ENCODE measurements at regions not wholly inside any gene's neighbourhood (a gene's known extent, or its start where the extent isn't known, plus 50 kb on each side); places are given as distances from the start of the nearest gene placed in this dataset.
A peak's percentile ranks its signal among the peaks of the same experiment; 100 is the strongest.

GRCh38 chr11:10942620-10943019, 84.8 kb upstream of the ZBED5 start:
- no peak for DNase-seq

DNA sequence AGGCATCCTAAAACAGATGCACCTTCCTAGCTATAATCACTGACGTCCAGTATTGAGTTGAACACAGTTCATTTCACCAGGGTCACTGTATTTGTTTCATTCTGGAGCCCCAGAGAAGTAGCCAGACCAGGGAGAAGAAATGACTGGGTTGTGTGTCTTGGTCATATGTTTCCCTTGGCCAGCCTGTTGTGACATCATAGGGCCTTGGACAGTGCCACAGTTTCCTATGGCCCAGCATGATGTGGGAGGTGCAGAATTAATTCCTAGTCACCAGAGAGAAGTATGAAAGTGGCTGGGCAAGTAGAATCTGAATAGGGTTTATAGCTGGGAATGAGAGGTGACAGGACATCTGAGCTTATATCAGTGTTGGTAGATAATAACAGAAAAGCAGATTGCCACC, 84.0 kb upstream of the ZBED5 start:
- no peak for DNase-seq

- DNase-seq: no peak
These were observed 83.6 kb upstream of the ZBED5 start for GRCh38 chr11:10941414-10941813.

GRCh38 chr11:10938650-10939387, 81.0 kb upstream of the ZBED5 start:
- DNase-seq: no peak

GRCh38 chr11:10938231-10938630, 80.4 kb upstream of the ZBED5 start:
- DNase-seq: no peak

- no peak for DNase-seq
These were observed 79.5 kb upstream of the ZBED5 start for GRCh38 chr11:10937385-10937771.

GRCh38 chr11:10936626-10937384, 79.0 kb upstream of the ZBED5 start:
- DNase-seq: no peak

DNA sequence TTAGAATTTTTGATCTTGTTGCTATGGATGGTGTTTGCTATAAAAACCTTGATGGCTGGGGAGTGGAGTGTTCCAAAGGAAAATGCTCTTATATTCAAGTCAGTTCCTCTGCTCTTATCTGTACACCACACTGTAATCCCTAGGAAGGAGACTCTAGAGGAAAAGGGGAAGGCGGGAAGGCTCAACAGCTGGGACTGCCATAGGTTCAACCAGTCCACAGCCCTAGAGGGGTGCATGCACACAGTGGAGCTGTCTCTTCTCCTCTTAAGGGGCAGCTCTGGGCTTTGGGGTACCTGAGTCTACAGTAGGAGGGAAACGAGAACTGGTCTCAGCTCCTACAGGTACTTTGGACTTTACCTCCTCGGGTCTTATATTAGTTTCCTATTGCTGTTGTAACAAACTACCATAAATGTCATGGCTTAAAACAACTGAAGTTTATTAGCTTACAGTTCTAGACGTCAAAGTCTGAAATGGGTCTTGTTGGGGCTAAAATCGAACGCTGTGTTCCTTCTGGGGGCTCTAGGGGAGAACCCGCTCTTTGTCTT, 77.2 kb upstream of the ZBED5 start:
- no peak for DNase-seq

- DNase-seq: no peak
These were observed 76.5 kb upstream of the ZBED5 start for GRCh38 chr11:10934293-10934860.

GRCh38 chr11:10933455-10934292, 75.8 kb upstream of the ZBED5 start:
- DNase-seq: peak; percentile 51 to 74 (median 56)

DNA sequence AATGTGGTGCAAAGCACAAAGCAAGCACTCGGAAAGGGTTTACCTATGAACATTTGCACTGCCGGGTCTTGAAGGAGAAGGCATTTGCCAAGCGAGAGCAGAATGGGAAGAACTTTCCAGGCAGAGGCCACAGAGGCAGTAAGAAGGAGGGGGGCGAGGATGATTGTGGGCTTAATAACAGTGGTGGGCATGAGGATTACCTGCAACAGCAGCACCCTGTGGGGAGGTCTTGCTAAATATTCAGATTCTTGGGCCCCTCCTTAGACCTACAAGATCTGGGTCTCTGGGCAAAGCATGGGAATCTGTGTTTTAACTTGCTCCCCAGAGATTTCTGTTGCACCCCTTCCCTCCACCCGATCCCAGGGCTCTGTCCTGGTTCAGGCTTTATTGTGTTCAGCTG, 75.1 kb upstream of the ZBED5 start:
- DNase-seq: no peak

GRCh38 chr11:10931761-10932670, 74.2 kb upstream of the ZBED5 start:
- DNase-seq: no peak

DNA sequence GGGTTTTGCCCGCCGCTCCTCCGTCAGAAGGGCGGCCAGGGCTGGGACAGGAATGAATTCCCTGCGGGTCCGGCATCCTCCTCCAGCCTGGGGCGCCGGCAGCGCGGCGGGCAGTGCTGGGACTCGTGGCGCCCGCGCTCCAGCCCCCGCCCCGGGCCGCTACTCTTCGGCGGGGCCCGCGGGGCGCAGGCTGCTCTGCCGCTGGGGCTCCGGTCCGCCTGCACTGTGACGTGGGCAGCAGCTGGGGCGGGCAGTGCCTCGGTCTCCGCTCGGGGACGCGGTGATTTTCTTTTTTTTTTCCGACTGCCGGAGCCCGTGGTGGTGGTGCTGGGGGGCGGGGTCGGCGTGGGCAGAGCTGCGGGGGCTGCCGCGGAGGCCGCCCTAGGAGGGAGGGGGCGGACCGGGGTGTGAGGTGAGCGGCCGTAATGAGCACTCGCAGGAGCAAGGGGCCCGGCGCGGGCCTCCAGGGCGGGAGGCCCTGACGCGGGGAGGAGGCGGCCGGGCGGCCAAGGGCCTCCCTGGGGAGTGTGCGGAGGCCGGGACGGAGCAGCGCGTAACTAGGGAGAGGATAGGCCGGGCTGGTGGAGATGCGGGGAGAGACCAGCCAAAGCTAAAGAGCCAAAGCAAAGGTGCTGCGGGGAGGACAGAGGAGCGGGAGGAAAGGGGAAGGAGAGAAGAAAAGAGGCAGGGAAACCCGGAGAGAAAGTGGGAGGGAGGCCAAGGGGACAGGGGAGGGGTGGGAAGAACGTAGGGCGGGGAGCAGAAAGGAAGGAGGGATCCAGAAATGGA, 73.3 kb upstream of the ZBED5 start:
- DNase-seq: peak in 1 of 4 experiments; percentile 25

DNA sequence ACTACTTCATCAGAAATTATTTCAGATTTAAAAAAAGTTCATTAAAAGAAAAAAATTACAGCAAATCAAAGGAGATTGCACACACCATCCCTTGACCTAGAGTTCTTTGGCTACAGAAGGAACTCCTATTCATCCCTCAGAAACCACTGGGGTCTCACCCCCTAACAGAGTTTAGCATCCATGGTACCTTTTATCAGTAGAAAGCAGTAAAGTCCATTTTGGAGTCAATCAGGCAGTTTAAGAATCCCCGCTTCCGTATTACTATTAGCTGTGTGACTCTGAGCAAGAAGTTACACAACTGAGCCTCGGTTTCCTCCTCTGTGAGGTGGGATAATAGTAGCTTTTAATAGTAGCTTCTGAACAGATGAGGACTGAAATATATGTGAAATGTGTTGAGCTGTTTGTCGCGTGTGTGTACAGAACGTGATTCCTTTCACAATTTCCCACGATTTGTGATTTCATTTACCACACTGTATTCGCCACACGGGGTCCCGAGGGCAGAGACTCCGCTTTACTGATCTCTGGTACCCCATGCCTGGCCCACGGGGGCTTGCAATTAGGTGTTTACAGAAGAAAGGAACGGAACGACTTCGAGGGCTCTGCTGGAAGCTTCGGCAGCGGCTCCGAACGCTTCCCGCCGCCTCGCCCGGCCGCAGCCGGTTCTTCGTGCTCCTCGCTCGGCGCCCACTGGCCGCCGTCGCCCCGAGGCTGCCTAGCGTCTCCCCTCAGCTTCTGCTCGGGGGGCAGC, 72.5 kb upstream of the ZBED5 start:
- no peak for DNase-seq

DNA sequence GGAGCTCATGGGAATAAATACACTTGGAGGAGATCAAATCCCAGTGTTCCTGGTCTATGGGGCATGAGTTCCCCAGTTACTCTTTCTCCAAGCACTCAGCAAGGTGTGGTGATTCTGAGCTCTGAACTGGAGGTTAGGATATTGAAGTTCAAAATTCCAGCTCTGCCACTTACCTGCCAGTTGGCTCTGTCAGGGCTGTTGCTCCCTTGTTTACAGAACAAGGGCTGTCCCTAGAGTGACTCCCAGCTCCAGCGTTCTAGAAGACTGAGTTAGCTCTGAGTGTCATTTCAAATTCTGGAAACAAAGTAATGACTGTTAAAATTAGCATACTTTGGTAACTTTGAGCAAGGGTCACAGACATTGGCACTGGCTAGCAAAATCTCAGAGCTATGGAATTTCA, 69.7 kb upstream of the ZBED5 start:
- no peak for DNase-seq

GRCh38 chr11:10926801-10927211, 69.0 kb upstream of the ZBED5 start:
- DNase-seq: no peak

DNA sequence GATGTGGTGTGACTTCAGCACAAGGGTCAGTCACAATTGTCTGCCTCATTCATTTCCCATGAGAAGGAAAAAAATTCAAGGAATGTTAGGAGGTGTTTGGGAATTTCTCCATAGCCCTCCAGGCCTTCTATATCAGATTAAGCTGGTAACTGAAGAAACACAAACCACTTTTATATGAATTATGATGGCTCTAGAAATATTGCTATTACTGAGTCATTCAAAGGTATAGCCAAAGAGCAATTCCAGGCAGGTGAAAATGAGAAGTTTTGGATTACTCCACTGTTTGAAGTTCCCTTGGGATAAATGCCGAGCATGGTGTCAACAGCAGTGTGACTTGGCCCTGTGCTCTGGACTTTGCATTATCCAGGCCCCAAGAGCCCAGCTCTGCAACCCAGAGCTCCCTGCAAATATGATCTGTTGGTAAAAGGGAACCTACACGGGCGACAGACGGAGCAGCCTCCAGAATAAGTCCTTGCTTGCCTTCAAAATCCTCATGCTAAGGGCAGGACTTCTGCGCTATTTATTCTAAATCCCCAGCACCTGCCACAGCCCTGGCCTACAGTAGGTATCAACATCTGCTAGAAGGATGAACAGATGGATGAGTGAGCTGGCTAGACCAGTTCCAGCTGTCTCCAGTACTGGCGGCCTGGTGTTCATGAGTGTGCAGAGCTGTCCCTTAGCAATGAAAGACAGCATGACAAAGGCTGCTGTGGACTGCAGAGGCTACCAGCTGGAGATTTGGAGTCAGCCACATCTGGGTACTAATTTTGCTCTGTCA, 67.5 kb upstream of the ZBED5 start:
- DNase-seq: no peak

- no peak for DNase-seq
These were observed 66.0 kb upstream of the ZBED5 start for GRCh38 chr11:10923882-10924281.

GRCh38 chr11:10922892-10923291, 65.0 kb upstream of the ZBED5 start:
- DNase-seq: no peak
